SIG-M5 treated with dmso at 0.1 percent for 504 hours (cell line): ENCODE measurements at regions not wholly inside any gene's neighbourhood (a gene's known extent, or its start where the extent isn't known, plus 50 kb on each side); places are given as distances from the start of the nearest gene placed in this dataset.
"Not testable (repeated sequence)": the region's sequence is repeated elsewhere in the genome, so short reads cannot be mapped to it uniquely, and the experiment has no call there.

Source experiments
- DNase-seq: peaks from one replicate; lab custom pipeline; 2025; ENCODE audit not compliant: unreplicated experiment; lab: John Stamatoyannopoulos, UW

GRCh38 chr21:32099812-32100416 lies 178.9 kb downstream of the MIS18A start:
- DNase-seq = no peak

GRCh38 chr21:32096411-32096810 lies 182.4 kb downstream of the MIS18A start:
- peak; percentile 36 for DNase-seq

- no peak for DNase-seq
Measured at GRCh38 chr21:32094804-32095203, 184.0 kb downstream of the MIS18A start.

GRCh38 chr21:32093646-32094462 lies 185.0 kb downstream of the MIS18A start:
- no peak for DNase-seq

GRCh38 chr21:32090956-32091355 lies 187.9 kb downstream of the MIS18A start:
- DNase-seq = no peak

GRCh38 chr21:32089766-32090165 lies 189.1 kb downstream of the MIS18A start:
- no peak for DNase-seq

GRCh38 chr21:32088471-32088870 lies 190.4 kb downstream of the MIS18A start:
- no peak for DNase-seq

- no peak for DNase-seq
Measured at GRCh38 chr21:32087447-32087846, 191.4 kb downstream of the MIS18A start.

GRCh38 chr21:32083197-32083596 lies 195.7 kb downstream of the MIS18A start:
- DNase-seq = no peak

GRCh38 chr21:32082466-32082865 lies 196.4 kb downstream of the MIS18A start:
- DNase-seq = no peak

GRCh38 chr21:32073593-32073992 lies 200.8 kb downstream of the HUNK start:
- no peak for DNase-seq

- DNase-seq = no peak
Measured at GRCh38 chr21:32073190-32073589, 200.4 kb downstream of the HUNK start.

GRCh38 chr21:32071620-32072019 lies 198.8 kb downstream of the HUNK start:
- not testable (repeated sequence) for DNase-seq

GRCh38 chr21:32070676-32071330 lies 198.0 kb downstream of the HUNK start:
- DNase-seq = no peak

- DNase-seq = no peak
Measured at GRCh38 chr21:32070126-32070525, 197.3 kb downstream of the HUNK start.

GRCh38 chr21:32065654-32066053 lies 192.8 kb downstream of the HUNK start:
- DNase-seq = peak; percentile 29

- DNase-seq = no peak
Measured at GRCh38 chr21:32064281-32064910, 191.6 kb downstream of the HUNK start.

GRCh38 chr21:32062591-32063227 lies 189.9 kb downstream of the HUNK start:
- DNase-seq = no peak

GRCh38 chr21:32061729-32062128 lies 188.9 kb downstream of the HUNK start:
- no peak for DNase-seq

GRCh38 chr21:32056791-32057190 lies 184.0 kb downstream of the HUNK start:
- DNase-seq = no peak

- no peak for DNase-seq
Measured at GRCh38 chr21:32055305-32055704, 182.5 kb downstream of the HUNK start.
